K562 (cell line): ENCODE measurements at regions not wholly inside any gene's neighbourhood (a gene's known extent, or its start where the extent isn't known, plus 50 kb on each side); places are given as distances from the start of the nearest gene placed in this dataset.

Experiments
- CBX1 ChIP-seq: sonication (generic); IDR thresholded peaks from 2 replicates; pipeline ENCODE4 v1.6.1; 2016; ENCODE audit warnings: antibody characterized with exemption, low read depth, mild to moderate bottlenecking
- DIDO1 ChIP-seq: fragments of 450-650 bp; IDR thresholded peaks from 2 replicates; pipeline ENCODE4 v1.6.1; 2016; ENCODE audit warnings: low read depth, missing biosample characterization, missing genetic modification characterization
- EHMT2 ChIP-seq: fragments of 450-650 bp; IDR thresholded peaks from 2 replicates; pipeline ENCODE4 v1.6.1; 2018; ENCODE audit warnings: antibody characterized with exemption
- FOXK2 ChIP-seq, 2 experiments: fragments of 450-650 bp; IDR thresholded peaks in 1 of 2; conservative IDR thresholded peaks in 1 of 2; 2 replicates each; pipeline ENCODE4 v1.6.1; 2016; ENCODE audit warnings: low read depth in 2 of 2, mild to moderate bottlenecking in 1 of 2
- HSF4 ChIP-seq: fragments of 250-450 bp; sonication (Bioruptor Pico); IDR thresholded peaks from 2 replicates; pipeline ENCODE4 v2.1.2; 2022; ENCODE audit warnings: mild to moderate bottlenecking, moderate library complexity, borderline replicate concordance
- KDM5B ChIP-seq: fragments of 200-600 bp; sonication (generic); IDR thresholded peaks from 2 replicates; pipeline ENCODE4 v1.6.1; 2012; ENCODE audit warnings: low read depth, mild to moderate bottlenecking, moderate library complexity, low read length, control low read depth, inconsistent platforms; ENCODE audit not compliant: insufficient replicate concordance
- NFATC3 ChIP-seq: fragments of 450-650 bp; IDR thresholded peaks from 2 replicates; pipeline ENCODE4 v1.6.1; 2017; ENCODE audit warnings: mild to moderate bottlenecking
- SREBF2 ChIP-seq: sonication (generic); formaldehyde crosslinking; IDR thresholded peaks from 2 replicates; pipeline ENCODE4 v1.4.0; 2020; ENCODE audit warnings: mild to moderate bottlenecking, missing genetic modification reagents
- ZBTB33 ChIP-seq: sonication (generic); formaldehyde crosslinking; IDR thresholded peaks from 2 replicates; pipeline ENCODE4 v1.8.1; 2023; ENCODE audit warnings: mild to moderate bottlenecking, missing genetic modification reagents
- ZKSCAN3 ChIP-seq: fragments of 250-450 bp; sonication (Bioruptor Pico); IDR thresholded peaks from 2 replicates; pipeline ENCODE4 v1.4.0; 2020
- ZNF436 ChIP-seq: fragments of 250-450, 450-650 bp; sonication (Bioruptor Pico); formaldehyde crosslinking; IDR thresholded peaks from 2 replicates; pipeline ENCODE4 v1.7.0; 2020; ENCODE audit warnings: mild to moderate bottlenecking
- TF ChIP-seq, protein P1 (sequence below): fragments of 150-350 bp; conservative IDR thresholded peaks from 2 replicates; pipeline ENCODE4 v1.6.1; 2014; ENCODE audit warnings: low read length
- TF ChIP-seq, protein P2 (sequence below), 2 experiments: fragments of 450-650 bp in 1 of 2; sonication (generic) in 1 of 2; formaldehyde crosslinking in 1 of 2; IDR thresholded peaks in 1 of 2; conservative IDR thresholded peaks in 1 of 2; 2 replicates each; pipeline versions ENCODE4 v1.6.1 to v1.8.1; 2016 to 2023; ENCODE audit warnings: mild to moderate bottlenecking in 2 of 2, moderate library complexity in 2 of 2, inconsistent platforms in 1 of 2, missing genetic modification reagents in 1 of 2

- TF ChIP-seq, protein P1, sequence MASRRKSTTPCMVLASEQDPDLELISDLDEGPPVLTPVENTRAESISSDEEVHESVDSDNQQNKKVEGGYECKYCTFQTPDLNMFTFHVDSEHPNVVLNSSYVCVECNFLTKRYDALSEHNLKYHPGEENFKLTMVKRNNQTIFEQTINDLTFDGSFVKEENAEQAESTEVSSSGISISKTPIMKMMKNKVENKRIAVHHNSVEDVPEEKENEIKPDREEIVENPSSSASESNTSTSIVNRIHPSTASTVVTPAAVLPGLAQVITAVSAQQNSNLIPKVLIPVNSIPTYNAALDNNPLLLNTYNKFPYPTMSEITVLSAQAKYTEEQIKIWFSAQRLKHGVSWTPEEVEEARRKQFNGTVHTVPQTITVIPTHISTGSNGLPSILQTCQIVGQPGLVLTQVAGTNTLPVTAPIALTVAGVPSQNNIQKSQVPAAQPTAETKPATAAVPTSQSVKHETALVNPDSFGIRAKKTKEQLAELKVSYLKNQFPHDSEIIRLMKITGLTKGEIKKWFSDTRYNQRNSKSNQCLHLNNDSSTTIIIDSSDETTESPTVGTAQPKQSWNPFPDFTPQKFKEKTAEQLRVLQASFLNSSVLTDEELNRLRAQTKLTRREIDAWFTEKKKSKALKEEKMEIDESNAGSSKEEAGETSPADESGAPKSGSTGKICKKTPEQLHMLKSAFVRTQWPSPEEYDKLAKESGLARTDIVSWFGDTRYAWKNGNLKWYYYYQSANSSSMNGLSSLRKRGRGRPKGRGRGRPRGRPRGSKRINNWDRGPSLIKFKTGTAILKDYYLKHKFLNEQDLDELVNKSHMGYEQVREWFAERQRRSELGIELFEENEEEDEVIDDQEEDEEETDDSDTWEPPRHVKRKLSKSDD: no peak
- TF ChIP-seq DIDO1 (tag): no peak
- TF ChIP-seq SREBF2 (CRISPR knock-in tag): no peak
- TF ChIP-seq, protein P2, sequence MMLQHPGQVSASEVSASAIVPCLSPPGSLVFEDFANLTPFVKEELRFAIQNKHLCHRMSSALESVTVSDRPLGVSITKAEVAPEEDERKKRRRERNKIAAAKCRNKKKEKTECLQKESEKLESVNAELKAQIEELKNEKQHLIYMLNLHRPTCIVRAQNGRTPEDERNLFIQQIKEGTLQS (IDR thresholded peaks at IDR 0.05): no peak
- TF ChIP-seq, protein P2 (CRISPR knock-in tag; conservative IDR thresholded peaks at IDR 0.05): no peak
- TF ChIP-seq KDM5B: no peak
- no peak for TF ChIP-seq NFATC3
- TF ChIP-seq ZNF436: no peak
- TF ChIP-seq HSF4 (CRISPR knock-in tag): no peak
- no peak for TF ChIP-seq ZBTB33 (CRISPR knock-in tag)
- no peak for TF ChIP-seq FOXK2 (conservative IDR thresholded peaks at IDR 0.05 in 1 of 2, IDR thresholded peaks at IDR 0.05 in 1 of 2; ENCODE audit: low read depth in 2 of 2)
- TF ChIP-seq ZKSCAN3 (CRISPR knock-in tag): no peak
- no peak for TF ChIP-seq CBX1
- no peak for TF ChIP-seq EHMT2
Observed at GRCh38 chr2:18055290-18055689, 176.8 kb downstream of the KCNS3 start (continued).
